ENCODE measurements at regions not wholly inside any gene's neighbourhood (a gene's known extent, or its start where the extent isn't known, plus 50 kb on each side); places are given as distances from the start of the nearest gene placed in this dataset.

DNA sequence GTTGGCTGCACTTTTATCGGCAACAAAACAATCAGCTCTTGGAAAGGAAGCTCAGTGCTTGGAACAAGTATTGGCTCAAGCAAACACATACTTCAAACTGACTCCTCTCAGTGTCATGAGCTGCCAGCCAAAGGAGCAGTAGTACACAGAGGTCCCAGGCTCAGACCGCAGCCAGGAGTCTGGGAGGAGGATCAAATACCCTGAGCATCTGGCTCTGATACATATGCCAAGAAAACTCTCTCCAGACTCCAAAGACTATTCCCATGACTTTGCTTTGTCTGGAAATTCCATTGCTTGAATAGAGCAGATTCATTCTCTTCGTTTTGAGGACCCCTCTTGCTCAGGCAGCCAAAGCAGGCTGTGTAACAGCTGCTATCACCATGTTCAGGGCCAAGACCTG lies 501.6 kb upstream of the PSMD7 start:
- TF ChIP-seq, protein P1, sequence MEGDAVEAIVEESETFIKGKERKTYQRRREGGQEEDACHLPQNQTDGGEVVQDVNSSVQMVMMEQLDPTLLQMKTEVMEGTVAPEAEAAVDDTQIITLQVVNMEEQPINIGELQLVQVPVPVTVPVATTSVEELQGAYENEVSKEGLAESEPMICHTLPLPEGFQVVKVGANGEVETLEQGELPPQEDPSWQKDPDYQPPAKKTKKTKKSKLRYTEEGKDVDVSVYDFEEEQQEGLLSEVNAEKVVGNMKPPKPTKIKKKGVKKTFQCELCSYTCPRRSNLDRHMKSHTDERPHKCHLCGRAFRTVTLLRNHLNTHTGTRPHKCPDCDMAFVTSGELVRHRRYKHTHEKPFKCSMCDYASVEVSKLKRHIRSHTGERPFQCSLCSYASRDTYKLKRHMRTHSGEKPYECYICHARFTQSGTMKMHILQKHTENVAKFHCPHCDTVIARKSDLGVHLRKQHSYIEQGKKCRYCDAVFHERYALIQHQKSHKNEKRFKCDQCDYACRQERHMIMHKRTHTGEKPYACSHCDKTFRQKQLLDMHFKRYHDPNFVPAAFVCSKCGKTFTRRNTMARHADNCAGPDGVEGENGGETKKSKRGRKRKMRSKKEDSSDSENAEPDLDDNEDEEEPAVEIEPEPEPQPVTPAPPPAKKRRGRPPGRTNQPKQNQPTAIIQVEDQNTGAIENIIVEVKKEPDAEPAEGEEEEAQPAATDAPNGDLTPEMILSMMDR (IDR thresholded peaks at IDR 0.05): no peak
- TF ChIP-seq POLR2A (IDR thresholded peaks at IDR 0.05; ENCODE audit: low read depth): no peak
- no peak for TF ChIP-seq EP300 (IDR thresholded peaks at IDR 0.05)
- peak in 1 of 2 donors; percentile 26 for TF ChIP-seq POLR2AphosphoS5 (IDR thresholded peaks at IDR 0.05)
